Thyroid gland (tissue), 4 donors: ENCODE measurements at regions not wholly inside any gene's neighbourhood (a gene's known extent, or its start where the extent isn't known, plus 50 kb on each side); places are given as distances from the start of the nearest gene placed in this dataset.
"Not testable (repeated sequence)": the region's sequence is repeated elsewhere in the genome, so short reads cannot be mapped to it uniquely, and the experiment has no call there.

Experiments
- POLR2A ChIP-seq, 2 donors: fragments of 450-650 bp; IDR thresholded peaks; one replicate each; pipeline ENCODE4 v1.6.1; 2017; ENCODE audit warnings: antibody characterized with exemption in 2 of 2, mild to moderate bottlenecking in 2 of 2, moderate library complexity in 1 of 2
- TF ChIP-seq, protein P1 (sequence below), 6 experiments: fragments of 200-600 bp in 3 of 6; fragments of 450-650 bp in 3 of 6; sonication (generic) in 3 of 6; IDR thresholded peaks; one replicate each; pipeline ENCODE4 v1.5.1; 2016 to 2019; ENCODE audit warnings: antibody characterized with exemption in 6 of 6, mild to moderate bottlenecking in 2 of 6, inconsistent platforms in 1 of 6, moderate library complexity in 1 of 6

DNA sequence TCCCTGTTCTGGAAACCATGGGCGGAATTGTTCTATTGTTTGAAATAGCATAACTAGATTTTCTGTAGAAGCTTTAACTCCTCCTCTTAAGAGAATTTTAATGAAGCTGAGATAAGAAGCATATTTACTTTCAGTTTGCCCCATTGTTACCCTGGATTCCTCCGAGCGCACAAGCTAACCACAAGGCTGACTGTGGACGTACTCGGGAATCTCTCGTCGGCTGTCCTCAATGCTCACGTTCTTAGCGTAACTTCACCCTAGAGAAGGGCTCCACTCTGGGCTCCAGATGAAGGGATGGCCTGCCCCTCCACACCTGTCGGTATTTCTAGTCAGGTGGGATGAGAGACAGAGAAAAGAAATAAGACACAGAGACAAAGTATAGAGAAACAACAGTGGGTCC, 76.7 kb upstream of the ZNF195 start:
- TF ChIP-seq, protein P1, sequence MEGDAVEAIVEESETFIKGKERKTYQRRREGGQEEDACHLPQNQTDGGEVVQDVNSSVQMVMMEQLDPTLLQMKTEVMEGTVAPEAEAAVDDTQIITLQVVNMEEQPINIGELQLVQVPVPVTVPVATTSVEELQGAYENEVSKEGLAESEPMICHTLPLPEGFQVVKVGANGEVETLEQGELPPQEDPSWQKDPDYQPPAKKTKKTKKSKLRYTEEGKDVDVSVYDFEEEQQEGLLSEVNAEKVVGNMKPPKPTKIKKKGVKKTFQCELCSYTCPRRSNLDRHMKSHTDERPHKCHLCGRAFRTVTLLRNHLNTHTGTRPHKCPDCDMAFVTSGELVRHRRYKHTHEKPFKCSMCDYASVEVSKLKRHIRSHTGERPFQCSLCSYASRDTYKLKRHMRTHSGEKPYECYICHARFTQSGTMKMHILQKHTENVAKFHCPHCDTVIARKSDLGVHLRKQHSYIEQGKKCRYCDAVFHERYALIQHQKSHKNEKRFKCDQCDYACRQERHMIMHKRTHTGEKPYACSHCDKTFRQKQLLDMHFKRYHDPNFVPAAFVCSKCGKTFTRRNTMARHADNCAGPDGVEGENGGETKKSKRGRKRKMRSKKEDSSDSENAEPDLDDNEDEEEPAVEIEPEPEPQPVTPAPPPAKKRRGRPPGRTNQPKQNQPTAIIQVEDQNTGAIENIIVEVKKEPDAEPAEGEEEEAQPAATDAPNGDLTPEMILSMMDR (IDR thresholded peaks at IDR 0.05) = not testable (repeated sequence)
- TF ChIP-seq POLR2A (IDR thresholded peaks at IDR 0.05) = not testable (repeated sequence)
